ENCODE measurements at regions not wholly inside any gene's neighbourhood (a gene's known extent, or its start where the extent isn't known, plus 50 kb on each side); places are given as distances from the start of the nearest gene placed in this dataset.

- Mint-ChIP-seq H3K36me3 (ENCODE audit: low read depth) (no peaks in the 10 kb centered on the region), H3K4me1 (ENCODE audit: low read depth) (no peaks in the 10 kb centered on the region), H3K27me3 (no peaks in the 10 kb centered on the region), H3K9me3 (peaks cover 2% of the 10 kb centered on the region), H3K4me3 (no peak overlapping the region), H3K27ac (no peak overlapping the region)
- no peaks in the 10 kb centered on the region for H3K36me3 ChIP-seq (ENCODE audit: insufficient read depth, low read length)
- intact Hi-C loops (cut with DNase I, micrococcal nuclease), result no loop called here
- no peaks in the 10 kb centered on the region for H3K27me3 ChIP-seq (ENCODE audit: control insufficient read depth in 1 of 2, insufficient read depth in 2 of 2, low read length in 2 of 2)
- no peaks in the 10 kb centered on the region for H3K4me1 ChIP-seq (ENCODE audit: insufficient read depth, low read length)
- CTCF ChIA-PET, result no interaction called here
- POLR2A ChIA-PET, result no interaction called here
- no peak overlapping the region for H3K27ac ChIP-seq (ENCODE audit: low read depth in 1 of 2, low read length in 2 of 2)
- ATAC-seq (ENCODE audit: poor library complexity) (no peak), DNase-seq (no peak)
- no peaks in the 10 kb centered on the region for H3K9me3 ChIP-seq (ENCODE audit: control insufficient read depth in 1 of 2, insufficient read depth in 1 of 2, low read length in 2 of 2)
- TF ChIP-seq CTCF (IDR thresholded peaks at IDR 0.05), result no peak
- no peak overlapping the region for H3K4me3 ChIP-seq (ENCODE audit: low read length)
These were observed 349.7 kb downstream of the SATB2 start for GRCh38 chr2:199108056-199108455.

- no peak for TF ChIP-seq CTCF (IDR thresholded peaks at IDR 0.05)
- H3K9me3 ChIP-seq (ENCODE audit: control insufficient read depth in 1 of 2, insufficient read depth in 1 of 2, low read length in 2 of 2), result no peaks in the 10 kb centered on the region
- no peak overlapping the region for H3K4me3 ChIP-seq (ENCODE audit: low read length)
- Mint-ChIP-seq H3K27me3 (no peaks in the 10 kb centered on the region), H3K4me3 (no peak overlapping the region), H3K27ac (no peak overlapping the region), H3K4me1 (ENCODE audit: low read depth) (no peaks in the 10 kb centered on the region), H3K9me3 (peaks cover 2% of the 10 kb centered on the region), H3K36me3 (ENCODE audit: low read depth) (no peaks in the 10 kb centered on the region)
- intact Hi-C loops (cut with DNase I, micrococcal nuclease), result no loop called here
- no peak for ATAC-seq (ENCODE audit: poor library complexity)
- no peaks in the 10 kb centered on the region for H3K36me3 ChIP-seq (ENCODE audit: insufficient read depth, low read length)
- no peaks in the 10 kb centered on the region for H3K4me1 ChIP-seq (ENCODE audit: insufficient read depth, low read length)
- H3K27ac ChIP-seq (ENCODE audit: low read depth in 1 of 2, low read length in 2 of 2), result no peak overlapping the region
- POLR2A ChIA-PET, result no interaction called here
- DNase-seq, result no peak
- H3K27me3 ChIP-seq (ENCODE audit: control insufficient read depth in 1 of 2, insufficient read depth in 2 of 2, low read length in 2 of 2), result no peaks in the 10 kb centered on the region
- CTCF ChIA-PET, result no interaction called here
These were observed 351.9 kb downstream of the SATB2 start for GRCh38 chr2:199105826-199106225.

- intact Hi-C loops (cut with DNase I, micrococcal nuclease), result no loop called here
- no peak for ATAC-seq (ENCODE audit: poor library complexity)
- Mint-ChIP-seq H3K27me3 (no peaks in the 10 kb centered on the region), H3K4me1 (ENCODE audit: low read depth) (no peaks in the 10 kb centered on the region), H3K36me3 (ENCODE audit: low read depth) (no peaks in the 10 kb centered on the region), H3K27ac (no peak overlapping the region), H3K4me3 (no peak overlapping the region), H3K9me3 (peaks cover 2% of the 10 kb centered on the region)
- no peak for TF ChIP-seq CTCF (IDR thresholded peaks at IDR 0.05)
- Histone ChIP-seq H3K36me3 (ENCODE audit: insufficient read depth, low read length) (no peaks in the 10 kb centered on the region), H3K27me3 (ENCODE audit: control insufficient read depth in 1 of 2, insufficient read depth in 2 of 2, low read length in 2 of 2) (no peaks in the 10 kb centered on the region), H3K9me3 (ENCODE audit: control insufficient read depth in 1 of 2, insufficient read depth in 1 of 2, low read length in 2 of 2) (no peaks in the 10 kb centered on the region), H3K27ac (ENCODE audit: low read depth in 1 of 2, low read length in 2 of 2) (no peak overlapping the region), H3K4me3 (ENCODE audit: low read length) (no peak overlapping the region), H3K4me1 (ENCODE audit: insufficient read depth, low read length) (no peaks in the 10 kb centered on the region)
- ChIA-PET POLR2A (no interaction called here), CTCF (no interaction called here)
- no peak for DNase-seq
These were observed 356.3 kb downstream of the SATB2 start for GRCh38 chr2:199101487-199101886.
